Panc1 (cell line): ENCODE measurements at regions not wholly inside any gene's neighbourhood (a gene's known extent, or its start where the extent isn't known, plus 50 kb on each side); places are given as distances from the start of the nearest gene placed in this dataset.

ENCODE experiments used
- ATAC-seq: fragments of 200-7000 bp; cut with Tn5 transposase; 2 replicates; pipeline ENCODE4 v1.9.1; 2020; ENCODE audit warnings: mild to moderate bottlenecking, moderate library complexity
- BruUV-seq: library from RNA; stranded (reverse); fragments of 400-500 nt; replicated peaks from 2 replicates; lab custom pipeline; 2021; lab: Mats Ljungman, UMichigan
- CTCF ChIA-PET: fragments of 300-600 bp; sonication (Branson Sonifier 250); formaldehyde crosslinking; loops from one replicate; lab custom pipeline; 2022; ENCODE audit warnings: antibody characterized with exemption; lab: Charles Lee
- POLR2A ChIA-PET: fragments of 300-600 bp; sonication (Branson Sonifier 250); formaldehyde crosslinking; loops from one replicate; lab custom pipeline; 2022; ENCODE audit warnings: antibody characterized with exemption; lab: Charles Lee
- DNase-seq: peaks from one replicate; pipeline ENCODE4 v3.0.0-alpha.2; 2010; ENCODE audit warnings: low read depth, low spot score
- H3K27ac ChIP-seq: 2 replicates; pipeline ENCODE4 v1.5.1; 2011; ENCODE audit warnings: mild to moderate bottlenecking, low read length, inconsistent platforms
- H3K27me3 ChIP-seq: fragments of 200-500 bp; sonication (Bioruptor generic); 2 replicates; pipeline ENCODE4 v1.6.0; 2014; ENCODE audit warnings: low read length, inconsistent platforms; ENCODE audit not compliant: control insufficient read depth, insufficient read depth
- H3K36me3 ChIP-seq: fragments of 200-500 bp; sonication (Bioruptor generic); 2 replicates; pipeline ENCODE4 v1.5.1; 2014; ENCODE audit warnings: inconsistent platforms, mild to moderate bottlenecking, low read length, moderate library complexity; ENCODE audit not compliant: control insufficient read depth, insufficient read depth
- H3K4me1 ChIP-seq: 2 replicates; pipeline ENCODE4 v1.5.1; 2011; ENCODE audit warnings: inconsistent platforms, mild to moderate bottlenecking, low read length, moderate library complexity; ENCODE audit not compliant: control insufficient read depth, insufficient read depth
- H3K4me3 ChIP-seq, 2 experiments: 2 replicates each; pipeline ENCODE4 v1.5.1; 2011 to 2012; ENCODE audit warnings: low read depth in 2 of 2, low read length in 2 of 2, mild to moderate bottlenecking in 2 of 2, inconsistent platforms in 1 of 2, moderate library complexity in 1 of 2
- H3K9me3 ChIP-seq: fragments of 200-500 bp; sonication (Bioruptor generic); 2 replicates; pipeline ENCODE4 v1.5.1; 2014; ENCODE audit warnings: low read depth, mild to moderate bottlenecking, inconsistent platforms, low read length, moderate library complexity; ENCODE audit not compliant: control insufficient read depth, insufficient read depth
- CTCF ChIP-seq: fragments of 450-650 bp; IDR thresholded peaks from 2 replicates; pipeline ENCODE4 v1.5.1; 2017; ENCODE audit warnings: mild to moderate bottlenecking
- POLR2AphosphoS5 ChIP-seq: IDR thresholded peaks from 2 replicates; pipeline ENCODE4 v1.6.1; 2012; ENCODE audit warnings: mild to moderate bottlenecking, low read depth, low read length, moderate library complexity
- REST ChIP-seq, 2 experiments: IDR thresholded peaks; 2 replicates each; pipeline ENCODE4 v1.6.1; 2011 to 2012; ENCODE audit warnings: low read depth in 2 of 2, control low read depth in 1 of 2, low read length in 1 of 2, mild to moderate bottlenecking in 1 of 2, moderate library complexity in 1 of 2; ENCODE audit not compliant: insufficient read depth in 1 of 2
- SIN3A ChIP-seq: IDR thresholded peaks from 2 replicates; pipeline ENCODE4 v1.6.1; 2012; ENCODE audit warnings: low read depth, mild to moderate bottlenecking, low read length, moderate library complexity, borderline replicate concordance; ENCODE audit not compliant: insufficient read depth
- TCF7L2 ChIP-seq: IDR thresholded peaks from 2 replicates; pipeline ENCODE4 v1.6.1; 2011; ENCODE audit warnings: mild to moderate bottlenecking, low read depth, low read length, inconsistent platforms
- in situ Hi-C: cut with HindIII; loops from 2 replicates; pipeline ENCODE4 v1.10.0; 2016; ENCODE audit warnings: low sequenced_read_pairs, low pct_unique_long_range_greater_than_20kb
- intact Hi-C: fragments of 100-400 bp; cut with micrococcal nuclease; formaldehyde crosslinking; loops from one replicate; pipeline ENCODE4 v1.10.0; 2022; ENCODE audit not compliant: unreplicated experiment

- H3K4me1 ChIP-seq = no peaks in the 10 kb centered on the region
- ATAC-seq (no peak), DNase-seq (no peak)
- in situ Hi-C loops (no loop called here), intact Hi-C loops (no loop called here)
- ChIA-PET POLR2A (no interaction called here), CTCF (no interaction called here)
- no TSS peak for BruUV-seq
- no peak overlapping the region for H3K4me3 ChIP-seq
- H3K36me3 ChIP-seq = no peaks in the 10 kb centered on the region
- no peaks in the 10 kb centered on the region for H3K27me3 ChIP-seq
- no peak overlapping the region for H3K27ac ChIP-seq
- TF ChIP-seq TCF7L2 (no peak), POLR2AphosphoS5 (no peak), SIN3A (no peak), CTCF (no peak), REST (IDR thresholded peaks at IDR 0.05; ENCODE audit: insufficient read depth in 1 of 2, low read depth in 2 of 2, low read length in 1 of 2) (no peak)
- no peaks in the 10 kb centered on the region for H3K9me3 ChIP-seq
Measured at GRCh38 chr14:98174041-98174440, 1098.0 kb downstream of the BCL11B start.

- Histone ChIP-seq H3K27me3 (no peaks in the 10 kb centered on the region), H3K36me3 (no peaks in the 10 kb centered on the region), H3K4me1 (no peaks in the 10 kb centered on the region), H3K27ac (no peak overlapping the region), H3K4me3 (no peak overlapping the region), H3K9me3 (no peaks in the 10 kb centered on the region)
- ChIA-PET CTCF (no interaction called here), POLR2A (no interaction called here)
- intact Hi-C loops (no loop called here), in situ Hi-C loops (no loop called here)
- DNase-seq (no peak), ATAC-seq (no peak)
- no TSS peak for BruUV-seq
- no peak for TF ChIP-seq POLR2AphosphoS5
- no peak for TF ChIP-seq REST (IDR thresholded peaks at IDR 0.05; ENCODE audit: insufficient read depth in 1 of 2, low read depth in 2 of 2, low read length in 1 of 2)
- TF ChIP-seq TCF7L2 = no peak
- no peak for TF ChIP-seq CTCF
- no peak for TF ChIP-seq SIN3A
Measured at GRCh38 chr14:98175436-98175835, 1096.6 kb downstream of the BCL11B start.
